DOHH2 (cell line): ENCODE measurements at regions not wholly inside any gene's neighbourhood (a gene's known extent, or its start where the extent isn't known, plus 50 kb on each side); places are given as distances from the start of the nearest gene placed in this dataset.

Experiments used
- CTCF ChIP-seq: fragments of 200-600 bp; sonication (generic); IDR thresholded peaks from one replicate; pipeline ENCODE4 v1.5.1; 2014; ENCODE audit warnings: antibody characterized with exemption, mild to moderate bottlenecking, low read depth, low read length; ENCODE audit not compliant: poor library complexity, severe bottlenecking
- EZH2phosphoT487 ChIP-seq: fragments of 200-600 bp; sonication (generic); IDR thresholded peaks from 2 replicates; pipeline ENCODE4 v1.6.1; 2017; ENCODE audit warnings: borderline replicate concordance, mild to moderate bottlenecking, antibody characterized with exemption, low read length, moderate library complexity, mixed read lengths

DNA sequence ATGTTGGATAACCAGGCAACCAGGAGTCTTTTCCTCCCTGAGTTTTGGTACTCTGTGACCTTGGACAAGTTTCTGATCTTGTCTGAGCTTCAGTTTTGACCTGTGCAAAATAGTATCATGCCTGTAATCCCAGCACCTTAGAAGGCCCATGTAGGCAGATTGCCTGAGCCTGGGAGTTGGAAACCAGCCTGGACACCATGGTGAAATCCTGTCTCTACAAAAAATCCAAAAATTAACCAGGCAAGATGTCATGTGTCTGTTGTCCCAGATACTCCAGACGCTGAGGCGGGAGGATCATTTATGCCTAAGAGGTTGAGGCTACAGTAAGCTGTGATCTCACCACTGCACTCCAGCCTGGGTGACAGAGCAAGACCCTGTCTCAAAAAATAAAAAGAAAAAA lies 114.8 kb downstream of the IL12A start:
- TF ChIP-seq CTCF (no peak), EZH2phosphoT487 (no peak)
